Stimulated activated CD8-positive, alpha-beta memory T cell treated with anti-CD3 and anti-CD28 coated beads, Interleukin-15, amount 100 ng/mL, for 24 hours (primary cell): ENCODE measurements at regions not wholly inside any gene's neighbourhood (a gene's known extent, or its start where the extent isn't known, plus 50 kb on each side); places are given as distances from the start of the nearest gene placed in this dataset.
A peak's percentile ranks its signal among the peaks of the same experiment; 100 is the strongest.
"Not testable (repeated sequence)": the region's sequence is repeated elsewhere in the genome, so short reads cannot be mapped to it uniquely, and the experiment has no call there.

Experiments used
- DNase-seq: peaks from one replicate; pipeline ENCODE4 v3.0.0-alpha.2; 2020; ENCODE audit warnings: low read depth

GRCh38 chr7:12004581-12004980 is 172.6 kb upstream of the THSD7A start:
- DNase-seq = no peak

- no peak for DNase-seq
These were observed 175.6 kb upstream of the THSD7A start for GRCh38 chr7:12007576-12007975.

DNA sequence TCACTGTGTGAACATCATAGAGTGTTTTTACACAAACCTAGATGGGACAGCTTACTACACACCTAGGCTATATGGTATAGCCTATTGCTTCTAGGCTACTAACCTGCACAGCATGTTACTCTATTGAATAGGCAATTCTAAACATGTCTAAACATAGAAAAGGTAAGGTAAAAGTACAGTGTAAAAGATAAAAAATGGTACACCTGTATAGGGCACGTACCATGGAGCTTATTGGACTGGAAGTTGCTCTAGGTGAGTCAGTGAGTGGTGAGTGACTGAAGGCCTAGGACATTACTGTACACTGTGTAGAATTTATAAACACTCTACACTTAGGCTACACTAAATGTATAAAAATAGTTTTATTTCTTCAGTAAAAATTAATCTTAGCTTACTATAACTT is 182.0 kb upstream of the THSD7A start:
- DNase-seq = no peak

DNA sequence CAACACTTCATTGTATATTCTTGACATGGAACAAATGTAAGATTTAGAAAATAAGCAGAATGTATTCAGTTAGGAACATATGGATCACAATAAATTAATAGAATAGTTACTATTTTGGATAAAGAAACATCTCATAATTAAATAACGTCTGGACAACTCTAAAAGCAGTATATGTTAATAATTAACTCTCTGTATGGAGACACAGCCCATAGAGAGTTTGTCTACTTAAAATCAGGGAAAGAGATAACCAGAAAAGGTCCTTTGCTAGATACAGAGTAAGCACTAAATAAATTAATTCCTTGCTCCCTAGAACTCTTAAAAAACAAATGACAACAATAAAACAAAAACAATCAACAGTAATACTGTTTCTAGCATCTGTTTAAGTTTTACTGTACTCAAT is 184.4 kb upstream of the THSD7A start:
- no peak for DNase-seq

DNA sequence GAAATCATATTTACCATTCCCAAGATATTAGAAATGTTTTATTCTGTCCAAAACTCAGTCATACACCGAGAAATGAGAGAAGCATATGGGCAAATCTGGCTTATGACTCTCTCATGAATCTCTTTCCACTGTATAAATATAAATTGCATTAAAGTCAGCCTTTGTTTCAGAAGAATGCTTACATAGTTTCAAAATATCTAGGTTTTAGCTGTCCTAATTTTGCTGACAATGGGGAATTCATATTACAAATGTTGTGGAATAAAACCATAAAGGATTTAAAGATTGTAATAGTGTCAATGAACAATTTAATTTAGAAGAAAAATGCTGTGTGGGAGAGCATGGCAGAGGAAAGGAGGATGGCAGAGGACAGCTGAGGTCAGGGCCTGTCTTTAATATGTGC is 185.0 kb upstream of the THSD7A start:
- no peak for DNase-seq

- DNase-seq = not testable (repeated sequence)
These were observed 189.1 kb upstream of the TMEM106B start for GRCh38 chr7:12022011-12022410.

DNA sequence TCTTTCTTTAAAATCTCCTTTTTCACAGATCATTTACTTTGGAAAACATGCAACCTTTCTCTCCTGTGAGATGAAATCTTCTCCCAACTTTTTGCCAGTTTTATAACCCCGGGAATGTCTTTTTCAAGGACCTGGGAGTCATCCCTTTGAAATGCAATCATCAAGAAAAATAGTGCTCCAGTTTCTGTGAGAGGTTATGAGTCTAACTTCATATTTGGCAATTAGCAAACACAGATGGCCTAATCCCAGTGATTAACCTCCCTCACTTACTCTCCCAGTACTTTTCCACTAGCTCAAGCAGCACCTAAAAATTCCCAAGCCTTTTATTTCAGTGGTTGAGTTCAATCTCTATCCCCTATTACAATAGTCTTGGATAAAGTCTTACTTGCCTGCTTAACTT is 185.8 kb upstream of the TMEM106B start:
- DNase-seq = no peak

- DNase-seq = no peak
These were observed 182.6 kb upstream of the TMEM106B start for GRCh38 chr7:12028508-12028907.

GRCh38 chr7:12030116-12030515 is 181.0 kb upstream of the TMEM106B start:
- DNase-seq = no peak

DNA sequence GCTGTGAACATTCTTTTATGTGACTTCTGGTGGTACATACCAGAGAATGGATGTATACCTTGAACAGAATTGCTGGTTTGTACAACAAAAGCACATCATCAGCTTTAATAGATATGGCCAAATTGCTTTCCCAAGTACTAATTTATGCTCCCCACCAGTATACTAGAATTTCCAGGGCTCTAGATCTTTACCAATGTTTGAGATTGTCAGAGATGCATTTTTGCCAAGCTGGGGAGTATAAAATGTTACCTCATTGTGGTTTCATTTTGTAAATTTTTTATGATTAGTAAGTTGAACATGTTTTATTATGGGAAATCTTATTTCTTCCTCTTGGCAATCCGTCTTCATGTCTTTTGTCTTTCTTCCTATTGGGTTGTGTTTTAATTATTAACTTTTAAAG is 179.9 kb upstream of the TMEM106B start:
- no peak for DNase-seq

DNA sequence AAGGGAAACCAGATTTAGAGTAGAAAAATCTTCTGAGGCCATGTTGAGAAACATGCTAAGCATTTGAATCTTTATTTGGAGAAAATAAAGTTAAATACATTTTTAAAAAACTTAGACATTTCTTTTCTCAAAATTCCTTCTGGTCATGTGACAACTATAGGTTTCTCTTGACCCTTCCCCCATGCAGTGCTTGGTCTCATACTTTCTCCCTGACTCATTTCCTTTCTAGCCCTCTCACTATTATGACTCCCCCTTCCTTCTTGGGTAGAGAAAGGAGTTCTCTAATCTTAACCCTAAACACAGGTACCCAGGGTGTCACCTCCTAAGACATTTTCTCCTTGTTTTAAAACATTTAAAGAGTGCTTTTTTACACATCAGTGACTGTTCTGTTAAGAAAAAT is 179.5 kb upstream of the TMEM106B start:
- no peak for DNase-seq

DNA sequence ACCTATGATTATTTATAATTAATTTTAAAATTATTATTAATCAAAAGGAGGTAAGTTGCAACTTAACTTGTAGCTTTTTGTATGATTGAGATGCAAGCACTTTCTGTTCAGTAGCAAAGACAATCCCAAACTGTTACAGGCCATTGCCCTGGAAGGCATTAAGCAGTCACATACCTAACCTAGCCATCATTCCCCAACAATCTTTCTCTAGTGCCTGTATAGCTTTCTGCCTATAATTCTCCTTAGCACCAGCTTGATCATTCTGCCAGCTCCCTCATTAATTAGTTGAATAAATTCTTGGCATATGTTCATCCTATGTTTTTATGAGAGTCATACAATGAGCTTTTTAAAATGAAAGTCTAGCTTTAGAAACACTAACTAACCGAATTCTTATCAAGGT is 178.9 kb upstream of the TMEM106B start:
- DNase-seq = no peak

GRCh38 chr7:12043457-12043856 is 167.6 kb upstream of the TMEM106B start:
- DNase-seq = not testable (repeated sequence)

- DNase-seq = no peak
These were observed 158.9 kb upstream of the TMEM106B start for GRCh38 chr7:12052211-12052610.

DNA sequence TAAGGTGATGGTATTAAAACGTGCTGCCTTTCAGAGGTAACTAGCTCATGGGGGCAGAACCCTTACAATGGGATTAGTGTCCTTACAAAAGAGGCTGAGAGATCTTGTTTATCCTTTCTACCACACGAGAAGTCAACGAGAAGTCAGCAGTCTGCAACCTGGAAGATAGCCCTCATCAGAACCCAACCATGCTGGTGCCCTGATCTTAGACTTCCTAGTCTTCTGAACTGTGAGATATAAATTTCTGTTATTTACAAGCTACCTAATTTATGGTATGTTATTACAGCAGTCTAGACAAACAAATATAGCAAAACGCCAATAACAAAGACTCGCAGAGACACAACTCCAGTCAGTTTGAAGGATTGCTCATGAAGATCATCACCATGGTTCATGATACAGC is 157.5 kb upstream of the TMEM106B start:
- no peak for DNase-seq

DNA sequence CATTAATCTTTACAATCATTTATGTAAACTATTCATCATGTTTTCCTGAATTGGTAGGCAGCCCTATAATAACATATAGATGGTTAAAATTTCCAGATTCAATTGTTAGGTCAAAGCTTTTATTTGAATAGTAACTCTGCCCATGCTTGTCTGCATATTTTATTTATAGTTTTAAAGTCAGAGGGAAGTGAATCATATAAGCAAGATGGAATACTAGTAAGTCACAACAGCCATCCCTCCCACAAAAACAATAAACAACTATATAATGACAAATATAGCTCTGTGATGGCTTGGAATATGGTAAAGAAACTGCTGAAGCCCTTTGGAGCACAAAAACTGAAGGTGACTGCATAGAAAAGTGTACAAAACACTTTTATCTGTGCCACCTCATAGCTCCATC is 156.3 kb upstream of the TMEM106B start:
- DNase-seq = no peak

GRCh38 chr7:12056381-12056780 is 154.7 kb upstream of the TMEM106B start:
- DNase-seq = no peak

DNA sequence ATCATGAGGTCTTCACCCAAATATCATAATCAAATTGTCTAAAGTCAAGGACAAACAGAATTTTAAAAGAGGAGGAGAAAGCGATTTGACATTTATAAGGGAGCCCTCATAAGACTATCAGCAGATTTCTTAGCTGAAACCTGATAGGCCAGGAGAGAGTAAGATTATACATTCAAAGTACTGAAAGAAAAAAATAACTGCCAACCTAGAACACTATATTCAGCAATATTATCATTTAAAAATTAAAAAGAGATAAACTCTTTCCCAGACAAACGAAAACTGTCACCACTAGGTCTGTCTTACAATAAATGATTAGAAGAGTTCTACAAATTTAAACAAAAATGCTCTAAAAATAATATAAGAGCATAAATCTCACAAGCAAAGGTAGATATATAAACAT is 154.1 kb upstream of the TMEM106B start:
- DNase-seq = no peak

- DNase-seq = no peak
These were observed 149.0 kb upstream of the TMEM106B start for GRCh38 chr7:12062062-12062461.

GRCh38 chr7:12064586-12065127 is 146.4 kb upstream of the TMEM106B start:
- no peak for DNase-seq

DNA sequence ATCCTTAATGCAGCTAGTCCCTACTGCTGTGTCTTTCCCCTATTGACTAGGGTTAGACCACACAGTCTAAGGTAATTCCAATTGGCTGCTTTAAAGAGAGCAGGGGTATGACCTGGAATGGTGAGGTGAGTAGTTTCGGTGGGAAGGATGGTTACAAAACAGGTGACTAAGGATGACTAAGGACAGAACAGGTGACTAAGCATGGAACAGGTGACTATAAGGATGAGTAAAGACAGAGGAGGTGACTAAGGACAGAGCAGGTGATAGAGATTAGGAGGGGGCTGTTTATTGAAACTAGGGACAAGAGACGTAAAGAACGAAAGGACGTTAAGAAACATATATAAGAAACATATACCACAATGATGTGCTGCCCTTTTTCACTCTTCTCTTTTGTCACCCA is 145.1 kb upstream of the TMEM106B start:
- DNase-seq = no peak

DNA sequence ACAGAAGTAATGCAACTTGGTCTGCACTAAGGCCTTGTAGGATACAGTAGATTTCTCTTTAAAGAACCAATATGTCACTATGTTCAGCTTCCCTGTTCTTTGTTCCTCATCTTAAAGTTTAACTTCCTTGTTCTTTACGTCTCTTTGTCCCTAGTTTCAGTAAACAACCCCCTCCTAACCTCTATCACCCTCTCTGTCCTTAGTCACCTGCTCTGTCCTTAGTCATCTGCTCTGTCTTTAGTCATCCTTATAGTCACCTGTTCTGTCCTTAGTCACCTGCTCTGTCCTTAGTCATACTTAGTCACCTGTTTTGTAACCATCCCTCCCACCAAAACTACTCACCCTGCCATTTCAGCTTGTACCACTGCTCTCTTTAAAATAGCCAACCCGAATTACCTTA is 144.6 kb upstream of the TMEM106B start:
- DNase-seq = no peak

DNA sequence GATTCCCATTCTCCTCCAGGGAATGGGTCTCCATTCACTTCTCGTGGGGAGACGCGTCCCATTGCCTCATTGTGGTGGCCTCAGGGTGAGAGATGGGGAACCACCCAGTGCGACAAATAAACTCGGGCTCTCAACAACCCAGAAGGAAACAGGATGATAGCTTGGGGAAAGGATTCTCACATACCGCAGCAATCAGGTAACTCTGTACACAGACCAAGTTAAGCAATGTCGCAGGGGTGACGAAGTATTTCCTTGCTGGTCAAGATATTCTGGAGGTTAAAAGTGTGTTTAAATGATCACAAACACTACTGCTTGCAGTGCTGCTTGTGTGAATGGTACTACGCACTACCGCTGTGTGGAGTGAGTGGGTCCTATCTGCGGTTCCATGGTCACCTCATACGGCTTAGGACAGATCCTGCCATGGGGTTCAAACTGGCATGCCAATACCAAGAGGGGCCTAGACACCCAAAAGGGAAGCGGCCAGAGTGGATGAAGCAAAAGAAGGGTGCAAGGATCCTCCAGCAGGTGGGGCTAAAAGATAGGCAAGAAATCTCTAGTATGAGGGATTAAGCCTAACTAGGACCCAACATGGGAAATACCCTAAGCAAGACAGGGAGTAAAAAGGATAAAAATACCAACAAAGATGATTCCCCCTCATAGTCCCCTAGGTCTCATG is 143.8 kb upstream of the TMEM106B start:
- peak; percentile 7 for DNase-seq

DNA sequence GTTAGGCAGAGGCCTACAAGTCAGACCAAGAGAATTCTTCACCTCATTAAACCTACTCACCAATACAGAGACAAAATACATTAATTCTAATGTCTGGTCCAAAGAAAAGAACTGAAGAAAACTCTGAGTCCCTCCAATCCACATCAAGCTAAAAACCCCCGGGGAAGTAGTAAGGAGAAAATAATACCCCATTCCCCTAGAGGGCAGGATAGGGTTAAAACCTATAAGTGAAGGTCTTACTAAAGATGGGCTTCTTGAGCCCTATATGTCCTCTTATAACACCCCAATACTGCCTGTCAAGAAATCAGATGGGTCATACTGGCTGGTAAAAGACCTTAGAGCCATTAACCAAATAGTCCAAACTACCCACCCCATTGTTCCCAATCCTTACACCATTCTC is 141.3 kb upstream of the TMEM106B start:
- no peak for DNase-seq
